DOHH2 (cell line): ENCODE measurements at regions not wholly inside any gene's neighbourhood (a gene's known extent, or its start where the extent isn't known, plus 50 kb on each side); places are given as distances from the start of the nearest gene placed in this dataset.

Source experiments
- EZH2phosphoT487 ChIP-seq: fragments of 200-600 bp; sonication (generic); IDR thresholded peaks from 2 replicates; pipeline ENCODE4 v1.6.1; 2017; ENCODE audit warnings: borderline replicate concordance, mild to moderate bottlenecking, antibody characterized with exemption, low read length, moderate library complexity, mixed read lengths
- TF ChIP-seq, protein P1 (sequence below): fragments of 200-600 bp; sonication (generic); IDR thresholded peaks from one replicate; pipeline ENCODE4 v1.5.1; 2014; ENCODE audit warnings: antibody characterized with exemption, mild to moderate bottlenecking, low read depth, low read length; ENCODE audit not compliant: poor library complexity, severe bottlenecking

DNA sequence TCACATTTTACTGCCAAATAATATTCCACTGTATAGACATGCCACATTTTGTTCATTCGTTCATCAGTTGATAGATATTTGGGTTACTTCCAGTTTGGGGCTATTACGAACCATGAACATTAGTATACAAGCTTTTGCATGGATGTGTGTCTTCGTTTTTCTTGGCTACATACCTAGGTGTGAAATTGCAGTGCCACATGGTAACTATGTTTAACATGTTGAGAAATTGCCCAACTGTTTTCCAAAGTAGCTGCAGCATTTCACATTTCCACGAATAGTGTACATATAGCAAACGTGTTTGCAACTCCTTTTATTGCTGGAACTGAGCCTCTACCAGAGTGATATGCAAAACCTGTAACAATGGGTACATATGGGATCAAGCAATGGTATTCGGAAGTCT is 221.5 kb downstream of the VEGFC start:
- TF ChIP-seq, protein P1, sequence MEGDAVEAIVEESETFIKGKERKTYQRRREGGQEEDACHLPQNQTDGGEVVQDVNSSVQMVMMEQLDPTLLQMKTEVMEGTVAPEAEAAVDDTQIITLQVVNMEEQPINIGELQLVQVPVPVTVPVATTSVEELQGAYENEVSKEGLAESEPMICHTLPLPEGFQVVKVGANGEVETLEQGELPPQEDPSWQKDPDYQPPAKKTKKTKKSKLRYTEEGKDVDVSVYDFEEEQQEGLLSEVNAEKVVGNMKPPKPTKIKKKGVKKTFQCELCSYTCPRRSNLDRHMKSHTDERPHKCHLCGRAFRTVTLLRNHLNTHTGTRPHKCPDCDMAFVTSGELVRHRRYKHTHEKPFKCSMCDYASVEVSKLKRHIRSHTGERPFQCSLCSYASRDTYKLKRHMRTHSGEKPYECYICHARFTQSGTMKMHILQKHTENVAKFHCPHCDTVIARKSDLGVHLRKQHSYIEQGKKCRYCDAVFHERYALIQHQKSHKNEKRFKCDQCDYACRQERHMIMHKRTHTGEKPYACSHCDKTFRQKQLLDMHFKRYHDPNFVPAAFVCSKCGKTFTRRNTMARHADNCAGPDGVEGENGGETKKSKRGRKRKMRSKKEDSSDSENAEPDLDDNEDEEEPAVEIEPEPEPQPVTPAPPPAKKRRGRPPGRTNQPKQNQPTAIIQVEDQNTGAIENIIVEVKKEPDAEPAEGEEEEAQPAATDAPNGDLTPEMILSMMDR: no peak
- TF ChIP-seq EZH2phosphoT487: no peak
